HG03378 (cell line): ENCODE measurements at regions not wholly inside any gene's neighbourhood (a gene's known extent, or its start where the extent isn't known, plus 50 kb on each side); places are given as distances from the start of the nearest gene placed in this dataset.
"Not testable (repeated sequence)": the region's sequence is repeated elsewhere in the genome, so short reads cannot be mapped to it uniquely, and the experiment has no call there.

ENCODE experiments used
- ATAC-seq: cut with Tn5 transposase; IDR thresholded peaks from one replicate; pipeline ENCODE4 v1.9.1; 2021; ENCODE audit warnings: mild to moderate bottlenecking, moderate library complexity; ENCODE audit not compliant: unreplicated experiment

GRCh38 chr15:20473465-20473864, 68.1 kb downstream of the GOLGA6L6 start:
- peak; percentile 39 for ATAC-seq

DNA sequence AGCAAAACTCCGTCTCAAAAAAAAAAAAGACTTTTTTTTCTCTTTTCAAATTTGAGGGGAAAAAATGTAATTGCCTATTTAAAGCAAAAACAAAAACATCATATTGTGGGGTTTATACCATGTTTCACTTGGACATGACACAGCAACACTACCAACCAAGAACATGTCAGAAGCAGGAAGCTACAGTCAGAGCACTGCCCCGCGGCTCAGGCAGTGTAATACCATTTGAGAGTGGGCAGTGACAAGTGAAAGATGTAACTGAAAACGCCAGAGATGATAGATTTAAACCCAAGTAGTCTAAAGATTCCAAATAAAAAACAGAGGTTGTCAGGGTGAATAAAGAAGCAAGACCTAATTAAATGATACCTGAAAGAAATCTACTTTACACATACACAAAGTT, 68.6 kb downstream of the GOLGA6L6 start:
- peak; percentile 60 for ATAC-seq

- ATAC-seq: not testable (repeated sequence)
Observed at GRCh38 chr15:20470810-20471209, 70.8 kb downstream of the GOLGA6L6 start.

DNA sequence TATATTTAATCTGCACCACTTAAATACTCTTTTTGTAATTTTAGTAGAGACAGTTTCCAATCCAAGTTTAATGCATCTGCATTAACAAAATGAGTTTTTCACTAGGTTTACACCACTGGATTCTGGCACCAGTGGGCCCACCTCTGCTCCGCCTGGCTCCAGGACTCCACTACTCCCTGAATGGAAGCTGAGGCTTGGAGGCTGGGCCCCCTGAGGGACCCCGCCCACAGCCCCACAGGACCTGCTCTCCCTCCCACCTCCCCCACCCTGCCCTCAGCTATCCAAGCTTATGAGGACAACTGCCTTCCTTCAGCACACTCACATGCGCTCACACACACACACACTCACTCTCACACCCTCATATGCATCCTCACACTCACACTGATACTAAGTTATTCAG, 100.5 kb downstream of the GOLGA6L6 start:
- ATAC-seq: not testable (repeated sequence)

DNA sequence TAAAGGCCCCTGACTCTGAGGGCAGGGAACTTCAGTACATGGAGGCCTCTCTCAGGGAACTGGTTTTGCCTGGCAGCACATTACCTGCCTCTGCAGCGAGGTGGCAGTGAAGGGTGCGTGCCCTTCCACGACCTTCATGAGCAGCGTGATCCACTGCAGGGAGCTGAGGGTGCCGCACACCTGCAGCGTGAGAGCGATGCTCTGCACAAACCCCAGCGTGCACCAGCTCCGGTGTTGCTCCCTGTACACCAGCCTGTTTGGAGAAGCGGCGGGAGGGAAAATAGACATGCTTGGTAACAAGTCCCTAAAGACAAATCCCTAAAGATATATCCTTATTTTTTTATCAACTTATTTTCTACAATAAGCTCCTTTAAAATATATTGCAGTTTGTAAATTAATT, 101.2 kb downstream of the GOLGA6L6 start:
- not testable (repeated sequence) for ATAC-seq

DNA sequence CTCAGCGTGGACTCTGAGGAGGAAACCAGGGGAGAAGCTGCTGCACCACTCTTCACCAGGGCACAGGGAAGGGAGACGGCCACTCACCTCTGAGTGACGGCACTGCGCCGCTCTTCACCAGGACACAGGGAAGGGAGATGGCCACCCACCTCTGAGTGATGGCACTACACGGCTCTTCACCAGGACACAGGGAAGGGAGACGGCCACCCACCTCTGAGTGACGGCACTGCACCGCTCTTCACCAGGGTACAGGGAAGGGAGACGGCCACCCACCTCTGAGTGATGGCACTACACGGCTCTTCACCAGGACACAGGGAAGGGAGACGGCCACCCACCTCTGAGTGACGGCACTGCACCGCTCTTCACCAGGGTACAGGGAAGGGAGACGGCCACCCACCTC, 102.5 kb downstream of the GOLGA6L6 start:
- ATAC-seq: not testable (repeated sequence)

GRCh38 chr15:20438255-20438654, 103.3 kb downstream of the GOLGA6L6 start:
- ATAC-seq: not testable (repeated sequence)

GRCh38 chr15:20433468-20433867, 108.1 kb downstream of the GOLGA6L6 start:
- not testable (repeated sequence) for ATAC-seq

DNA sequence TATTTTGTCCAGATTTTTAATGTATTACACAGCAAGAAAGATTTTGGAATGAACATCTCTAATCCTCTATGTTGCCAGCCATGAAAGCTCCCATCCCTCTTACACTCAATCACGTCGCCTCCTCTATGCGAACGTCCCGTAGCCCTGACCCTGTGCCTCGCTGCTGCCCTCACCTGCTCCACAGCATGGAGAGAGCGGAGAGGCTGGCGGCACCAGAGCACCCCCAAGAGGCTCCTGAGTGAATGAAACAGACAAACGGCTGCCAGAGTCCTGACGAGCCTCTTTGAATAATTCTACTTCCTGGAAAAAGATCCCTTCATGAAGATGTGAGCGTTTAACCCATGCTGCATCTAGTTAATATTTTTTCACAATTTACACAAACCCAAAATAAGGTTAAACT, 111.1 kb downstream of the GOLGA6L6 start:
- not testable (repeated sequence) for ATAC-seq

DNA sequence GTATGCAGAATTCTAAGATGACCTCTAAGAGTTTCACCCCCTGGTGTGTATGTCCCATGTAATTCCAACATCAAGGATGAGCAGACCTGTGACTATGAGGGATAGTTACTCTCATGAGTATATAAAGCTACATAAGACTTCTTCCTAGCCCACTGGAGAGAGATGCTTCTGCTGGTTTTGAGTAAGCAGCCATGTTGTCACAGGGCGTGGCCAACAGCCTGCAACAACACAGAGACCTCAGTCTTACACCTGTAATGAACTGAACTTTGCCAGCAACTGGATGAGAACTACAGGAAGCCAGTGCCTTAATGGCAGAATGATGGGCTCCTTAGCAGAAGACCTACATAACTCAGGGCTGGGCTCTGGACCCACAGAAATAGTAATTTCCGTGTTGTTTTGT, 120.9 kb downstream of the GOLGA6L6 start:
- not testable (repeated sequence) for ATAC-seq

- not testable (repeated sequence) for ATAC-seq
Observed at GRCh38 chr15:20416618-20417017, 125.0 kb downstream of the GOLGA6L6 start.

DNA sequence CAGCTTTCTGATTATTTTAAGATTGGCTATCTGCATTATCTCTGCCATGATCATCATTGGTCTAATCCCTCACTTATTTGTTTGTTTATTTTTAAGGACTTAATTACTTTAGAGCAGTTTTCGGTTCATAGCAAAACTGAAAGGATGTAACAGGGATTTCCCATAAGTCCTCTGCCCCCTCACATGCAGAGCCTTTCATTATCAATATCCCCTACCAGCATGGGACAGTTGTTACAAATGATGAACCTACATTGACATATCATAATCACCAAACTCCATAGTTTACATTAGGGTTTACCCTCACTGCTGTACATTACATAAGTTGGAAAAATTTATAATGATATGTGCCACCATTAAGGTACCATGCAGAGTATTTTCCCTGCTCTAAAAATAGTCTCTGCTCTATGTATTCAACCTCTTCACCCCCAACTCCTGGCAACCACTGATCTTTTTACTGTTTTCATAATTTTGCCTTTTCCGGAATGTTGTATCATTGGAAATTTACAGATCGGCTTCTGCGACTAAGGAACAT, 131.9 kb downstream of the GOLGA6L6 start:
- peak; percentile 40 for ATAC-seq

DNA sequence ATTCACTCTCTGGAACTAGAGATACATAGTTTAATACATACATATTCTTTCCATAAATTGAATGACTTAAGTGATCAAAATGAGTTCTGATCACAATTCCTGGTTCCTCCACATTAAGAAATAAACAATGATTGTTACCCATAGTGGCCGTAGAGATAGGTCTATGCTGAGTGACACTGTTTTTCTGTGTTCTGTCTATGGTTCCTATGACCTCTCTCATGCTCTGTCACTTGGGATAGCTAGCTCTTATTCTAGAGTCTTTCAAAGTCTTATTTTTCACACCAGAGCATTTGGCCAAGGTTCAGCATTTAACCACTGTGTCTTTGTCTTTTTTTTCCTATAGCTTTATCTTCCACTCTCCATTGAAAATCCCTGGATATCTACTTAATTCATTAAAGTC, 132.4 kb downstream of the GOLGA6L6 start:
- ATAC-seq: no peak

DNA sequence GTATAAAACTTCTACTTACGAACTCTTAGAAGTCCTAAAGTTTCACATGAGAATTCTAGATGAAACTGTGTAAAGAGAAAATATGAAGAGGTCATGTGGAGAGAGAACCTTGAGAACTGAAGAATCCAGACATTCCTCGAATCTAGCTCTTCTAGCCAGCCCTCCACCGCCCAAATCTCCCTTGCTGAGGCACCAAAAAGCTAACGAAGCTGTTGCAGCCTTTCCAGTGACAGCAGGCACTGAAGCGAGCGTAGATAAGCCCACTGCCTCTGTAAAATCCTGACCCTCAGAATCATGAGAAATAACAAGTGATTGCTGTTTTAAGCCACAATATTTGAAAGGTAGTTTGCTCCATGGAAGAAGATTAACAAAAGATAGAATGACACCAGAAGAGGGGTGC, 134.0 kb downstream of the GOLGA6L6 start:
- ATAC-seq: no peak

DNA sequence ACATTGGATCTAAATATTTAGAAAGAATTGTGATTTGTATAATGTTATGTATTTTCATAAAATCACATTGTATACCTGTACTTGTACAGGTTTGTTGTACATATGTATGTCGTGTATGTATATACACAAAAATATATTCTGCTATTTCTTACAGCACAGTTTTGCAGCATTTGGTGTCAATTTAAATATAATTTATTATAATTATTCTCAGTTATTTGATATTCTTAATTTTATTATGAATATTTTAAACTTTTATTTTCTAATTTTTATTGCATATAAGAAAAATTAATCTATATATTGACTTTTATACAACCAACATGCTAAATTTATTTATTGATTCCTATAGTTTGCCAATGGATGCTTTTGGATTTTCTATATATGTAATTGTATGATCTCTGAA, 137.0 kb downstream of the GOLGA6L6 start:
- ATAC-seq: not testable (repeated sequence)

- ATAC-seq: not testable (repeated sequence)
Observed at GRCh38 chr15:20402586-20402985, 139.0 kb downstream of the GOLGA6L6 start.

- ATAC-seq: not testable (repeated sequence)
Observed at GRCh38 chr15:20401058-20401457, 140.5 kb downstream of the GOLGA6L6 start.

GRCh38 chr15:20398680-20399079, 142.9 kb downstream of the GOLGA6L6 start:
- ATAC-seq: not testable (repeated sequence)

DNA sequence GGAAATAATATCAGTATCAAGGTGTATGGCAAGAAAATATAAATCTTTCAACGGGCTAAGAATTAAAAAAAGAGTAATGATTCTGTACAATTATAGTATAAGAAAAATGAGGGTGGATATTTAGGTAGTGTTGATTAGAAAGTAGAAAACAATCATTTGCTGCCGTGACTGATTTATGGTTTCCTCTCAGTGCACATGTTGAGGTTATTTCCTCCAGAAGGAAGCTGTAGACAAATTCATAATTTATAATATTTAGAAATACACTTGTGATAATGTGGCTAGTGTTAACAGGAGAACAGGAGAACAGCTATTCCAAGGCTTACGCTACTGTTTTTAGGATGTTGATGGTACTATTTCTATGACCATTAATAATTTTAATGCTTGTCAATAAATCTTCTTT, 153.4 kb downstream of the GOLGA6L6 start:
- ATAC-seq: not testable (repeated sequence)

- ATAC-seq: no peak
Observed at GRCh38 chr15:20386198-20386597, 155.4 kb downstream of the GOLGA6L6 start.

DNA sequence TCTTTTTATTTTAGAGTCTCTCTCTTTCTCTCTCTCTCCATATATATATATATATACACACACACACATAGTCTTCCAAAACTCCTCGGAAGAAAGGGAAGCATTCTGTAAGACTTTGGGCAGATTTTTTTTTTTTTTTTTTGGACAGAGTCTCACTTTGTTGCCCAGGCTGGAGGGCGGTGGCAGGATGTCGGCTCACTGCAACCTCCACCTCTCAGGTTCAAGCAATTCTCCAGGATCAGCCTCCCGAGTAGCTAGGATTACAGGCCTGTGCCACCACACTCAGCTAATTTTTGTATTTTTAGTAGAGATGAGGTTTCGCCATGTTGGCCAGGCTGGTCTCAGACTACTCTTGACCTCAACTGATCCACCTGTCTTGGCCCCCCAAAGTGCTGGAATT, 161.4 kb downstream of the GOLGA6L6 start:
- ATAC-seq: not testable (repeated sequence)

GRCh38 chr15:20376872-20377271, 164.7 kb downstream of the GOLGA6L6 start:
- no peak for ATAC-seq

GRCh38 chr15:20372416-20372815, 169.2 kb downstream of the GOLGA6L6 start:
- not testable (repeated sequence) for ATAC-seq
